ENCODE measurements at regions not wholly inside any gene's neighbourhood (a gene's known extent, or its start where the extent isn't known, plus 50 kb on each side); places are given as distances from the start of the nearest gene placed in this dataset.

GRCh38 chr9:93864840-93865239 is 90.3 kb downstream of the BARX1 start:
- TF ChIP-seq CTCF (conservative IDR thresholded peaks at IDR 0.05; ENCODE audit: low read depth, low read length), result no peak
- no peak overlapping the region for H3K4me3 ChIP-seq (ENCODE audit: low read depth, low read length)
- DNase-seq (ENCODE audit: low read depth), result no peak

GRCh38 chr9:93864032-93864431 is 91.1 kb downstream of the BARX1 start:
- H3K4me3 ChIP-seq (ENCODE audit: low read depth, low read length), result no peak overlapping the region
- DNase-seq (ENCODE audit: low read depth), result no peak
- no peak for TF ChIP-seq CTCF (conservative IDR thresholded peaks at IDR 0.05; ENCODE audit: low read depth, low read length)

- H3K4me3 ChIP-seq (ENCODE audit: low read depth, low read length), result no peak overlapping the region
- no peak for TF ChIP-seq CTCF (conservative IDR thresholded peaks at IDR 0.05; ENCODE audit: low read depth, low read length)
- no peak for DNase-seq (ENCODE audit: low read depth)
Observed at GRCh38 chr9:93862877-93863545, 92.1 kb downstream of the BARX1 start.

- no peak for TF ChIP-seq CTCF (conservative IDR thresholded peaks at IDR 0.05; ENCODE audit: low read depth, low read length)
- no peak overlapping the region for H3K4me3 ChIP-seq (ENCODE audit: low read depth, low read length)
- no peak for DNase-seq (ENCODE audit: low read depth)
Observed at GRCh38 chr9:93861736-93862358, 93.3 kb downstream of the BARX1 start.

GRCh38 chr9:93860694-93861658 is 94.2 kb downstream of the BARX1 start:
- no peak for TF ChIP-seq CTCF (conservative IDR thresholded peaks at IDR 0.05; ENCODE audit: low read depth, low read length)
- H3K4me3 ChIP-seq (ENCODE audit: low read depth, low read length), result no peak overlapping the region
- DNase-seq (ENCODE audit: low read depth), result no peak

- TF ChIP-seq CTCF (conservative IDR thresholded peaks at IDR 0.05; ENCODE audit: low read depth, low read length), result no peak
- H3K4me3 ChIP-seq (ENCODE audit: low read depth, low read length), result no peak overlapping the region
- DNase-seq (ENCODE audit: low read depth), result no peak
Observed at GRCh38 chr9:93859431-93860215, 95.5 kb downstream of the BARX1 start.

Data from epithelial cell of proximal tubule (primary cell).